Embryonic facial prominence (tissue), 1 donor: ENCODE measurements at regions not wholly inside any gene's neighbourhood (a gene's known extent, or its start where the extent isn't known, plus 50 kb on each side); places are given as distances from the start of the nearest gene placed in this dataset.

Source experiments
- DNase-seq: peaks from one replicate; pipeline ENCODE4 v3.0.0-alpha.2; 2016; ENCODE audit errors: extremely low spot score

DNA sequence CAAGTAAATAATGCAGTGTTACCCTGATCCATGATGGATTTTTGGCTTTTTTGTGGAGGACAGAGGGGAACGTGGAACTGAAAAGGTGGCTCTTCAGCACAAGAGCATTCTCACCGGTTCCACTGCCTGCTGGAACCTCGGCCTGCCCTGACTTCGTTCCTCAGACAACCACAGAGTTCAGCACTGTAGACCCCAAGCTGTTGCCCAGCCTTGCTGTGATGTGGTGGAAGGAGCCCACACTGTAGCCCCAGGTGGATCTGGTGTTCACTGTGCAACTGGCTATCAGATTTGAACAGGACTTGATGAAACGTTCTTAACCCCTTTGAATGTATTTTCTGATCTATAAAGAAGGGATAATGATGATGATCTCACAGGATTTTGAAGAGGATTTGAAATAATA lies 293.5 kb downstream of the TRIB2 start:
- no peak for DNase-seq

DNA sequence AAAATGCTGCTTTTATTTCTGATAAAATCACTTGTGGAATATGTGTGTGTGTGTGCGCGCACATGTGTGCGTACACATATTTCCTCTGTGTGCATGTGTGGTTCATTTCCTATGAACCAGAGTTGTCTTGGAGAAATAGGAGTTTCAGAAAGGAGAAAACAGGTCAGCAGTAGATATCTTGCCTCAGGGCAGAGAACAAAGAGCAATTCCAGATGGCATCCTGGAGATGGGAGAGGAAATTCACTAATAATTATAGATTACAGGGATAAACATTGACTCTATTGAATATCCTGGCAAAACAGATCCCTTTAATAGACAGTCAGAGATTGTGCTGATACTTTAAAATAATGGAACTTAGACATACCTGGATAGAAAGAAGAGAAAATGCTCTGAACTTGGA lies 298.0 kb downstream of the TRIB2 start:
- DNase-seq = no peak

DNA sequence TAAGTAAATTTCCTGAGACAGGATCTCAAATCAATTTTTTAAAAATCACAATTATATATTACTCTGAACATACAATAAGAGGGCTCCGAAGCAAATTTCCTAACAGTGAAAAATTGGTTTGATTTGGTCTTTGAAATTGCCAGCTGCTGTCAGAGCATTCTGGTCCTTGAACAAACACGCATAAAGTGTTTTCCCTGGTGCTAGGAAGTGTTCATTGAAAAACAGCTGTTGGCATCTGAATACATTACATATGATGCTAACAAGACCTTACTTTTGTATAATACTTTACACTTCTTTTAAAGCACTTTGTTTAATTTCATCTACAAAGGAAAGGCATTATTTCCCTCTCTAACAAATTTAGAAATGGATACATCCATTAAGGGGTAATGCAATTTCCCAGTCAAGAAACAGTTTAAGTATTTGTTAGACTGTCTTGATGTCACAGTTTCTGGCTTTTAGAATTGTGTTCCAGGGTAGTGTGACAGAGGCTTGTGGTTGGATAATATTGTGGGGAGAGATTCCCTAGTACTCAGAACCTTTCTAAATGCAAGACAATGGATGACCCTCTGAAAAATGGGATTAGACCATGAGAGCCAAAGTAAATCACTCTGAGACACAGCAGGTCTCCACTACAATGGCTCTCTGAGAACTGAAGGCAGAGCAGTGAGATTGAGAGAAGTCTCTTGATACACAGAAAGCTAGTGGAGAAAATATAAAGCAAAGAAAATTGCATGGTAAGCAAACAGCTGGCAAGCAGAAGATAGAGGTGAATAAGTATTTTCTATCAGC lies 299.0 kb downstream of the TRIB2 start:
- DNase-seq = no peak

DNA sequence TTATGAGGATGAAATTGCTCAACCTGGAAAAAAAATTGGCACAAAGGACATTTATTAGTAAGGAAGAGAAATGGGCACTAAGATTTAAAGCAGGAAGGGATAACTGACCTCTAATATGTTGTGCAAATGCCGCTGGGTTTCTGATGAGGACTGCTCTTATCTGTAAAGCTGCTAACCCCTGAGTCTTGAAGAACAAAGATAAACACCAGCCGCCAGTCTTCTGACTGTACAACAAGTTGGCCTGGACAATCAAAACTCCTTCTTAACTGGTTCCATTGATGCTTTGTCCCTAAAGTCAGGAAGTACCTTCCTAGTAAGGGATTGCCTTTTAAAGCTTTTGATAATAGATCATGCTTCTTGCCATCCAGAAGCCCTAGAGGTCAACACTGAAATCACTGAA lies 301.8 kb downstream of the TRIB2 start:
- no peak for DNase-seq

DNA sequence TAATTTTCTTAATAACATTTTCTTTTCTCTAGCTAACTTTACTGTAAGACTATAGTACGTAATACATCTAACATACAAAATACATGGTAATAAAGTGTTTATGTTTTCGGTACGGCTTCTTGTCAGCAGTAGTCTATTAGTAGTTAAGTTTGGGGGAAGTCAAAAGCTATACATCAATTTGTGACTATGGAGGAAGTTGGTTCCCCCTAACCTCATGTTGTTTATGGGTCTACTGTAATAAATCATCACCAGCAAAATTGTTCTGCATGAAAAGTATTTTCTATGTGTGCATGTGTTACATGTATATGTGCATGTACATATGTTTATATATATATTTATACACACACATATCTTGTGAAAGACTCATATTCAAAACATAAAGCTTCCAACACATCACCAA lies 303.0 kb downstream of the TRIB2 start:
- DNase-seq = no peak

DNA sequence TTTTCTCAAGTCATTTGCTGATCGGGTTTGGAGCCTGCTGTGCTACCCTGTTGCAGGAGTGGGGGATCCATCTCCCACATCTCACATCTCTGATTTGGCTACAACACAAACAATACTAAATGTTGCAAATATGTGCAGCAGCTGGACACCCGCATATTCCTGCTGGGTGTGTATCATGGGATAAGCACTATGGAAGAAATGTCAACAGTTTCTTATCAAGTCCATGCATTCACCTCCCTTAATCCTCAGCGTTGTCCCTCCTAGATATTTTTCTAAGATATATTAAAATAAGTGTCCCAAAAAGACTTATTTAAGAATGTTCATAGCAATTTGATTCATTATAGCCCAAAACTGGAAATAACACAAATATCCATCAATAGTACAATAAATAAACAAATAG lies 303.7 kb downstream of the TRIB2 start:
- DNase-seq = no peak

DNA sequence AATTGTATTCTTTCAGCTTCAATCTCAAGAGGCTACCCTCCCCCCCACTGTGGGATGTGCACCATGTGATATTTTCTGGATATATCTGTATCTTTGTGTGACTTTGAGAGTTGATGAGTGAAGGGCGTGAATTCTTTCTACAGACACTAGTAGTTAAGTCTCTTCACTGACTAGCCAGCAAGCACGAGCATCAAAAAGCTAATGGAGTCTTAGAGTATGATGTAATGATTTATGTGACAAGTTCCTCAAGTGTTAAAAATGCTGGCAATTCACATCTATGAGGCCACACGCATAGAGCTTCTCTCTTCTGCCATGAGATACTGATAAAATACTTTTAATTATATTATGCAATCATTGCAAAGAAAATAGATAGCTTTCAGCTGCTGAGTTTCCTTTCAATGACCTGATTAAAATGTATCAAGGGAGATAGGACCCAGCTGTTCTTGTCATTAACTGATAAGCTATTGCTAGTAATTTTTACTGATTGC lies 304.8 kb downstream of the TRIB2 start:
- DNase-seq = no peak

DNA sequence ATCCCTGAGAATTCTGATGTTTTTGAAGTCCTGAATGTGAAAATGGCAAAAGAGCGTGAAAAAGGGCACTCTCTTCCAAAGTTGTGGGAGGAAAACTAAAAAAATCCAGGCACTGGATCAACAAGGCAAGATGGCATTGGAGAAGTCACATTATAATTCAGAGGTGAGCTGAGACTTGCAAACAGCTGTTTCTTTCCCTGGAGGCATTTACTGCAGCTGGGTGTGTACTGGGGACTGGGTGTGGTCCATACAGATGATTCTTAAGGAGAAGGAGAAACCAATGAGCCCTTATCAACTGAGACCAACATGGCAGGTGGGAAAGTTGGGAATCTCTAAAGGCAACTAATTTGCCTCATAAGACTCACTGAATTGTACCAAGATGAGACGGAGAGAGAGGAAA lies 313.9 kb downstream of the TRIB2 start:
- DNase-seq = no peak

DNA sequence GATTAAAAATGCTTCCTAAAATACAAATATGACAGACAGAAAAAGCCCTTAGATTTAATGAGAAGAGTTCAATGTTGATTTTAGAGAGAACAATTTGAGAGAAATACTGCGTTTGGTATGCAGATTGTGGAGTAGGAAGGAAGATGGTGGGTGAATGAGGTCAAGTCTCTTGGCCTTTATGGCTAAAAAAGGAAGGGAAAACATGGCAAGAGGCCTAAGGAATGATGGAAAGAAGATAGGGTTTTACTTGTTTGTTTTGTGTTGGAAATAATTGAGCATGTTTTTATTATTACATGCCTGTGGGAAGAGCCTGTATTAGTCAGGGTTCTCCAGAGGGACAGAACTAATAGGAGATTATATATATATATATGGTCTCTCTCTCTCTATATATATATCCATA lies 318.1 kb downstream of the TRIB2 start:
- DNase-seq = no peak

DNA sequence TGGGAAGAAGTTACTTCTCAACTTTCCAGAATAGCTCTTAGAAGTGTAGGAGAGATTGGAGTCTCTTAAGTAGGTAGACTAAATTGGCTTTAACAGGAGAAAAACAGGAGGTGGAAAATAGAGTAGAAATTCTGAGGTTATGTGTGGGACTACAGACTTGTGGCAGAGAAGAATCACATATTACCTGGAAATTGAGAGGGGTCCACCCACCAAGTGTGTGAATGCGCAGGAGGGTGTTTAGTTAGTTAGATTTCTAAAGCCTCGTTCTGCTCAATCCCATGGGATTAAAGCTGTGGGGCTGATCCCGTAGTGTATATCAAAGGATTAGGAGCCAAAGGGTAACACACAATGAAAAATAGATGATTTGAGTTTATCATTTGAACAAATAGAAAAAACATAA lies 319.1 kb downstream of the TRIB2 start:
- DNase-seq = no peak

DNA sequence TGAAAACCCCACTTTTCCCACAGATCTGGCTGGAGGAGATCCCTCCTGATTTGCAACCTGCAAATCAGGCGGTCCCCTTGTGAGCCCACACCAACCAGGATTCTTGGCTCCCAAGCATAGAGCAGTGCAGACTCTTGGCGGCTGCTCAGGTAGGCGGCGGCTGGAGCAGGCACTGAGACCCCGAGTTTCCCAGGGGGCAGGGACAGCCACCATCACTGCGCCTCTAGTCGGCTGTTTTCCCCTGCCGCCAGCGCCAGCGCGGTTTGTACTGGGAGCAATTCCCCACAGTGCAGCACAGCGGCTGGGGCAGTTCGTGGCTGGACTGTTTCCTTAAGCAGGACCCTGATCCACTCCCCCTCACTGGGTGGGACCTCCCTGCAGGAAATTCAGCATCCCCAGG lies 323.3 kb downstream of the TRIB2 start:
- DNase-seq = no peak

DNA sequence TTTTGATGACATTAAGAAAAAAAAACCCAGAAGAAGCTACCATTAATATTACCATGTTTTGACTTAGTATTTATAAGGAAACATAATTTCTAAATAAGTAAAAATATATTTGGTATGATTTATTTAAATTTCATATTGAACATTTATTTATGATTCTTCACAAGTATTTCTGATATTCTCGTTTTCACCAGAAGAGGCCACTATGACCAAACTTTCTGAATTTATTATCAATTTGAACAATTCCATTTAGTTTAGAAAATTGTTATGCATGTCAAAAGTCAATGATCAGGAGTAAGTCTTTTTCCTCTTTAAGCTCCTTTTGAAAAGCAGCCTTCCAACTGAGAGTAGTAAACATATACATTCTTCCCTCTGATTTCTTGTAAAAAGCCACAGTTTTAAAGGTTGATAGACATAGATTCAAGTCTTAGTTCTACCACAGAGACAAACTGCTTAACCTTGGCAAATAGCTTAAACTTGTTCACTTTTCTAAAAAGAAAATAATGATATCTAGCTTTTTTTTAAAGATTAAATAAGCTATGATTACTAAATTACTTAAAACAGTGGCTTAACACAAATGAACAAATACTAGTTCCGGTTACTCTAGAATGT lies 329.9 kb downstream of the TRIB2 start:
- no peak for DNase-seq

DNA sequence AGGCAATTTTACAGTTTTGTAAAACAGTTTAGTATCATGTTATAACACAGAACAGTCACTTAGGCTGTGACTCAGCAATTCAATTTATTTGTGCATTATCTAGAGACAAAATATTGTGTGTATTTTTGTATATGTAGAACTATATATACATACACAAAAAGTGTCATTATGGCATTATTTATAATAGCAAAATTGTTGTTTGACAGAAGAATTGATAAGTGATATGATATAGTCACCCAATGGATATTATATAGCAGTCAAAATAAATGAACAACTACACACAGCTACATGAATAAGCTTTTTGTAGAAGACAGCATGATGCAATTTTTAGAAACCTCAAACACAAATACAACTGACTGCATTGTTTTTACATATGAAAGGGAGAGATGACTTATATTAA lies 334.0 kb downstream of the TRIB2 start:
- DNase-seq = no peak

DNA sequence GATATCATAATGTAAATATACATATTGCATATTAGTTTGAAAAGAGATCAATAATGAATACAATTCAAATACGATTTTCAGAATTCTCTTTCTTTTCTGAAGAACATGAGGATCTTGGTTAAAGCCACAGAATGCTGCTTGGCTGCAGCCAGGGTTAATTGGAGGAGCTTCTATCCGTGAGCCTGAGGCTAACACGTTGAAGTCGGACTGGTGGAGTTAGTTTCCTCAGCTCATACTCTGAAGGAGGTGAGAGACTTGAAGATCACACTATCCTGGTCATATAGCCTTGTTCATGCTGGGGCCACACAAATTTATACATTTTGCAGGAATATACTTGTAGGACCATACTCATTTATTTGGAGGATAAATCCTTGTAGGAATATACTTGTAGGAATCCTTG lies 335.8 kb downstream of the TRIB2 start:
- DNase-seq = no peak

DNA sequence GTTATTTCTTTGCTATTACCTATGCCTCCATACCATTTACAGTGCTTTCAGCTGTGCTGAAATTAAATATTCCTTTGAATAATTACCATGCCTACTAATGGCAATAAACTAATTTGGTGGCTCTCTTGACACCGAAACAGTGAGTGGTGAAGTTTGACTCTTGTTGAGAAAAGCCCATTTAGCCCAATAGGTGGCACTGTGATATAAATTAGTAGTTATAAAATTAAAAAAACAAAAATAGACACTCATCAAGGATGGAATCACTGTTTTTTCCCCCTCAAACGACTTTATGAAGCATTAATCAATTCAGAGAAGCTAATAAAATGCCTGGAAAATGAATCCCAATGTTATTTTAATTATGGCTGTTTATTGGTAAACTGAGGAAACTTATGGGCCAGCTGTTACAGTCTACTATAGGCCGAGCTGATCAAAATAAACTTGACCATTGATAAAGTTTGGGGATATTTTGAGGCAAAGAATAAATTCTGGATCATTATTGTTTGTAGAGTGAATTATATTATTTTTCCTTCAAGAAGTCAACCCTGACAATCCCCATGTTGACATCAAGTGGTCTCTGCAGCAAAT lies 339.6 kb downstream of the TRIB2 start:
- DNase-seq = no peak

DNA sequence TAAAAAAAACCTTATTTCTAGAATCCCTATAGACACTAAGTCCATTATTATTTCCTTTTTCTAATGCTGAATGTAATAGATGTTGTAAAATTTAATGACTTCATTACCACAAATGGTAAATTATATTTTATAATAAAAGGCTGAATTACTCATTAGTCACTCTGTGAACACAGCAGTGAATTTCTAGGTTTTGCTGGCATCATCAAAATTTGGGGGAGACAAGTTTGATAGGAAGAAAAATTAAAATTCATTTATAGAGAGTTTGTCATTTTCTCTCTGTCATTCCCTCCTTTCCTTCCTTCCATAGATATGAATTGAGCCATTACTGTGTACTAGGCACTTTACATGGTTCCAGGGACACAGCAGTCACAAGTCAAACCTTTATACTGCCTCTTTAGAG lies 340.9 kb downstream of the TRIB2 start:
- DNase-seq = no peak

DNA sequence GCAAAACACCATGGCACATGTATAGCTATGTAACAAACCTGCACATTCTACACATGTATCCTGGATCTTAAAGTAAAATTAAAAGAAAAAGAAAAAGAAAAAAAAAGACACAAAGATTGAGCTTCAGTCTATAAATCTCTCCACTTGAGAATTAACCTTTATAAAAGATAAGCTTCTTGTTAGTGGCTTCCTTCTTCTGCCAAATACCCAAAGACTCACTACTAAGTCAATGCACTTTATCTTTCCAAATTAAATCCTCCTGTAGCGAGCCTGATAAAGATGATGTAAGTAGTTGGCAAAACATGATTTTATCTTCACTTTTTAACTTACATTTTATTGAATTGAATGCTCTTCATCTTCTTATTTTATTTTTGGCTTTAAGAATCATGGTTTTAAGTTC lies 349.9 kb downstream of the TRIB2 start:
- DNase-seq = no peak

DNA sequence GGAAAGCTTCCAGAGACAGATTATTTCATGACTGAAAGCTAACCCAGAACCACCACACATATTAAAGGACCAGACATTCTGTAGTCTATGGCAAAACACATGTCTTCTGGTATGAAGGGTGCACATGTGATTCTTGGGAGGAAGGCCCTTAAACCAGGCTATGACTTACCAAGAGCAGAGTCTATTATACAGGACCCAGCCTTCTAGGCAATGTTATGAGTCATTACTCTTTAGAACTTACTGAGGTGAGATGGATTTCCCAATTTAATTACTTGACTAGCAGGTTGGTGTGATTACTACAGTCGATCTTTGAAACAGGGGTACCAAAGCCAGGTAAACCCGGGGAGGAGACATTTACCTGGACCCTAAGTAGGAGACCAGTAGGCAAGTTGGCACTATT lies 350.8 kb downstream of the TRIB2 start:
- DNase-seq = no peak

DNA sequence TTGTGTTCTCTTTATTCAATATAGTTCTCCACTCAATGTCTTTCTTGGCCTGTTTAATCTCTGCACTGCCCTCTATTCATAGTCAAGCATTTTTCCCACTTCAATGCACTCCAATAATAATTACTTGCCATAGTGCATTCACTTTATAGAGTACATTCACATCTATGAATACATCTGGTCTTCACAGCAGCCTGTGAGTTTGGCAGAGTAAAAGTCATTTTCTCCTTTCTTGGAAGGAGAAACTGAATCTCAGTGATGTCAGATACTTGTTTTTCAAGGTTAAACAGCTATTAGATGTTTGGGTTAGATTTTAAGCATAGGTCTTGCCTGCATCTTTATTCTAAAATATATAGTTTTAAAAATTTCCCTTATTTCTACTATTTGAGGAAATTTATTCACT lies 373.2 kb downstream of the TRIB2 start:
- DNase-seq = no peak

DNA sequence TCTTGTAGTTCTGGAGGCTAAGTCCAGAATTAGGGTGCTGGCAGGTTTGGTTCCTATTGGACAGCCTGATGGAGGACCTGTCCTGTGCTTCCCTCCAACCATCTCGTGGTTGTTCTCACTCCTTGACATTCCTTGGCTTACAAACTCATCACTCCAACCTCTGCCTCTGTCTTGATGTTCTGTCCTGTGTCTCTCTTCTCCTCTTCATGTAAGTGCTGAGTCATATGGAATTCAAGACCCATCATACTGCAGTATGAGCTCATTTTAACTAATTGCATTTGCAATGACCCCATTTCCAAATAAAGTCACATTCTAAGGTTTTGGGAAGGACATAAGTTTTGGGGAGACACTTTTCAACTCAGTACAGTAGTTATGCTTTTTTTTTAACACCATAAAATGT lies 374.7 kb downstream of the TRIB2 start:
- no peak for DNase-seq

DNA sequence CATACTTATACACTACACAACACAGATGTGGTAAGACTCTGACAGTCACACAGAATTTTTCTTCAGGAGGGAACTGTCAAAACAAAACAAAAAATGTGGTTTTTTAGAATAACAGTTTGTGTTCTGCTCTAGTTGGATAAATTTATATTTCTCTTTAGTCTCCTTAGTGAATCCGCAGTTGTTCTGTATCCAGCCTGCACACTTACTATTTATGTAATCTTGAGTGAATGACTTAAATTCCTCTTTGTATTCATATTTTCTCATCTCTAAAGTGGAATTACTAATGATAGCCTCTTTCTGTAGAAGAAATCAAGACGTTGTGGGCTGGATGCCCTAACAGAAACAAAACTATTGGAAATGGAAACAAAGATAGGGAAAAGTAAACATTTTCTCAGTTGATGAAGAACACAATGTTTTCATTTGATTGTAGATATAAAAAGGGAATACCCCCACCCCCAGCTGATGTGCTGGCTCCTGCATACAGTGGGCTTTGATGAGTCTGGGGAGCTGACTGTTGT lies 375.2 kb downstream of the TRIB2 start:
- no peak for DNase-seq

DNA sequence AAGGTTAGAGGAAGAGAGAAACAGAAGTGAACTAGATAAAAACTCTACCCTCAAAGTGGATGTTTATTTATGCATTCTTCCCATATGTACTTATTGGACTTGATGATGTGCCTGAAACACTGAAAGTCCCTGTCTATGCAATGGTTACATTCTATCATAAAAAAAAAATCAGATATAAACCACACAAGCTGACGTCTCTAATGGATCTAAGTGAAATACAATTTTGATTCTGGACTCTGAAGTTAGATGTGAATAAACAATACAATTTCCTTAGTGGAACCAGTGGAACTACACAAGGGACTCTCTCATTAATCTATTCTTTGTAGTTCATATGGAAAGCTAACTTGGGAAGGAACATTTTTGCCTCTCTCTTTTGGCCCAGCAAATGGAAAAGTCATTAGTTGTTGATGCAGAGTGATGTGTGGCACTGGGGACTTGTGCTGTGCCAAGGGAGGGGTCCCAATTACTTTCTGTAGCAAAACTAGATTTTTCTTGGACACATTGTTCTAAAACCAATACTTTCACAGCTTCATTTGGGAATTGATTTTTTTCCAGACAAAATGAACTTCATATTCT lies 376.8 kb downstream of the TRIB2 start:
- DNase-seq = no peak
